Mucosa of descending colon (tissue), 3 donors: ENCODE measurements at regions not wholly inside any gene's neighbourhood (a gene's known extent, or its start where the extent isn't known, plus 50 kb on each side); places are given as distances from the start of the nearest gene placed in this dataset.

Experiments
- ATAC-seq: fragments of 200-7000 bp; cut with Tn5 transposase; one replicate; pipeline ENCODE4 v1.9.1; 2020; ENCODE audit warnings: mild to moderate bottlenecking, moderate library complexity
- DNase-seq, 3 donors: peaks; one replicate each; pipeline ENCODE4 v3.0.0-alpha.2; 2020
- H3K36me3 ChIP-seq: fragments of 200-600 bp; one replicate; pipeline ENCODE4 v1.8.0; 2021; ENCODE audit warnings: low read depth, mild to moderate bottlenecking
- H3K4me1 ChIP-seq: fragments of 200-600 bp; one replicate; pipeline ENCODE4 v1.8.0; 2021; ENCODE audit warnings: low read depth, mild to moderate bottlenecking
- H3K4me3 ChIP-seq: fragments of 200-600 bp; one replicate; pipeline ENCODE4 v1.8.0; 2021; ENCODE audit warnings: mild to moderate bottlenecking
- H3K9me3 ChIP-seq: fragments of 200-600 bp; one replicate; pipeline ENCODE4 v1.8.0; 2021; ENCODE audit warnings: mild to moderate bottlenecking
- intact Hi-C, 2 donors: fragments of 100-400 bp; cut with DNase I in 1 of 2; cut with micrococcal nuclease in 1 of 2; formaldehyde crosslinking; loops; one replicate each; pipeline versions ENCODE4 v1.11.0 to v1.11.1; 2022; cut with DNase I, micrococcal nuclease
- TF ChIP-seq, protein P1 (sequence below): fragments of 200-600 bp; IDR thresholded peaks from one replicate; pipeline ENCODE4 v1.8.0; 2022; ENCODE audit warnings: antibody characterized with exemption, mild to moderate bottlenecking
- donor health status: DM: no; HTN: no; CAD: no; lungs with moderate emphysema.
- donor health status: DM: no; HTN: no; CAD: no.
- donor health status: DM: no; HTN: yes; CAD: no.

- no peak for ATAC-seq
- TF ChIP-seq, protein P1, sequence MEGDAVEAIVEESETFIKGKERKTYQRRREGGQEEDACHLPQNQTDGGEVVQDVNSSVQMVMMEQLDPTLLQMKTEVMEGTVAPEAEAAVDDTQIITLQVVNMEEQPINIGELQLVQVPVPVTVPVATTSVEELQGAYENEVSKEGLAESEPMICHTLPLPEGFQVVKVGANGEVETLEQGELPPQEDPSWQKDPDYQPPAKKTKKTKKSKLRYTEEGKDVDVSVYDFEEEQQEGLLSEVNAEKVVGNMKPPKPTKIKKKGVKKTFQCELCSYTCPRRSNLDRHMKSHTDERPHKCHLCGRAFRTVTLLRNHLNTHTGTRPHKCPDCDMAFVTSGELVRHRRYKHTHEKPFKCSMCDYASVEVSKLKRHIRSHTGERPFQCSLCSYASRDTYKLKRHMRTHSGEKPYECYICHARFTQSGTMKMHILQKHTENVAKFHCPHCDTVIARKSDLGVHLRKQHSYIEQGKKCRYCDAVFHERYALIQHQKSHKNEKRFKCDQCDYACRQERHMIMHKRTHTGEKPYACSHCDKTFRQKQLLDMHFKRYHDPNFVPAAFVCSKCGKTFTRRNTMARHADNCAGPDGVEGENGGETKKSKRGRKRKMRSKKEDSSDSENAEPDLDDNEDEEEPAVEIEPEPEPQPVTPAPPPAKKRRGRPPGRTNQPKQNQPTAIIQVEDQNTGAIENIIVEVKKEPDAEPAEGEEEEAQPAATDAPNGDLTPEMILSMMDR = no peak
These were observed 401.6 kb downstream of the NPIPA7 start for GRCh38 chr16:16780588-16780987.

DNA sequence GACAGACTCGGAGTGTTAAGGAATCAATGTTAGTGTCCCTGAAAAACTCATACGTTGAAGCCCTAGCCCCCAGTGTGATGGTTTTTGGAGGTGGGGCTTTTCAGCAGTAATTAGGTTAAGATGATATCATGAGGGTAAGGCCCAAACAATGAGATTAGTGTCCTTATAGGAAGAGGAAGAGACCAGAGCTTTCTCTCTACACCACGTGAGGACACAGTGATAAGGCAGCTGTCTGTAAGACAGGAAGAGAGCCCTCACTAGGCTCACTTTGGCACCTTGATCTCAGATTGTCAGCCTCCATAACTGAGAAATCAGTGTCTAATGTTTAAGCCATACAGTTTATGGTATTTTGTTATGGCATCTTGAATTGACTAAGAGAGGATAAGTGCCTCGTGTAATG lies 403.2 kb downstream of the NPIPA7 start:
- H3K4me3 ChIP-seq = no peak overlapping the region
- intact Hi-C loops = no loop called here
- H3K4me1 ChIP-seq = no peaks in the 10 kb centered on the region
- DNase-seq (no peak), ATAC-seq (no peak)
- H3K36me3 ChIP-seq = no peaks in the 10 kb centered on the region
- H3K9me3 ChIP-seq = no peaks in the 10 kb centered on the region
- TF ChIP-seq, protein P1 = no peak

More at GRCh38 chr16:16780588-16780987, 401.6 kb downstream of the NPIPA7 start:
- no peak for DNase-seq
- intact Hi-C loops = no loop called here
- Histone ChIP-seq H3K9me3 (no peaks in the 10 kb centered on the region), H3K4me3 (no peak overlapping the region), H3K4me1 (no peaks in the 10 kb centered on the region), H3K36me3 (no peaks in the 10 kb centered on the region)

DNA sequence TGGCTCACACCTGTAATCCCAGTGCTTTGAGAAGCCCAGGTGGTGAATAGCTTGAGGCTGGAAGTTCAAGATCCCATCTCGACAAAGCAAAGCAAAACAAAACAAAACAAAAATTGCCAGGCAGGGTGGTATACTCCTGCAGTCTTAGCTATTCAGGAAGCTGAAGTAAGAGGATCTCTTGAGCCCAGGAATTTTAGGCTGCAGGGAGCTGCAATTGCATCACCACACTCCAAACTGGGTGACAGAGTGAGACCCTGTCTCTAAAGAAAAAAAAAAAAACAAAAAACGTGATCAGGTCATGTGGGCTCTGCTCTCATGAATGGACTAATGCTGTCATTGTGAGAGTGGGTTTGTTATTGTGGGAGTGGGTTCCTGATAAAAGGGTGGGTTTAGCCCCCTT lies 409.1 kb downstream of the NPIPA7 start:
- peaks cover 15% of the 10 kb centered on the region for H3K9me3 ChIP-seq
- H3K4me1 ChIP-seq = no peaks in the 10 kb centered on the region
- H3K36me3 ChIP-seq = no peaks in the 10 kb centered on the region
- TF ChIP-seq, protein P1 = no peak
- DNase-seq (no peak), ATAC-seq (no peak)
- H3K4me3 ChIP-seq = no peak overlapping the region
- intact Hi-C loops = no loop called here

DNA sequence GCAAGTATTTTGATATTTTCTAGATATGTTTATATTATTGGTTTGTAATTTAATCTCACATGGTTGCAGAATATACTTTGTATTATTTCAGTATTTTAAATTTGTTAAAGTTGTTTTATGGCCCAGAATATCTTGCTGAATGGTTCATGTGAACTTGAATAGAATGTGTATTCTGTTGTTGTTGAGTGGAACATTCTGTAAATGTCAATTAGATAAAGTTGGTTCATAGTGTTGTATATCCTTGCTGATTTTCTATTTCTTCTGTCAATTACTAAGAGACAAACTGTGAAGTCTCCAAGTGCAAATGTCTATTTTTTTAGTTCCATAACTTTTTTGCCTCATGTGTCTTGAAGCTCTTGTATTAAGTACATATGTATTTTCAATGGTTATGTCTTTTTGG lies 411.7 kb downstream of the NPIPA7 start:
- TF ChIP-seq, protein P1 = no peak
- Histone ChIP-seq H3K9me3 (peaks cover 15% of the 10 kb centered on the region), H3K36me3 (no peaks in the 10 kb centered on the region), H3K4me1 (no peaks in the 10 kb centered on the region), H3K4me3 (no peak overlapping the region)
- no peak for ATAC-seq
- DNase-seq = no peak
- intact Hi-C loops = no loop called here

GRCh38 chr16:16791051-16791450 lies 412.1 kb downstream of the NPIPA7 start:
- TF ChIP-seq, protein P1 = no peak
- Histone ChIP-seq H3K4me1 (no peaks in the 10 kb centered on the region), H3K9me3 (peaks cover 15% of the 10 kb centered on the region), H3K4me3 (no peak overlapping the region), H3K36me3 (no peaks in the 10 kb centered on the region)
- intact Hi-C loops = no loop called here
- DNase-seq (no peak), ATAC-seq (no peak)

DNA sequence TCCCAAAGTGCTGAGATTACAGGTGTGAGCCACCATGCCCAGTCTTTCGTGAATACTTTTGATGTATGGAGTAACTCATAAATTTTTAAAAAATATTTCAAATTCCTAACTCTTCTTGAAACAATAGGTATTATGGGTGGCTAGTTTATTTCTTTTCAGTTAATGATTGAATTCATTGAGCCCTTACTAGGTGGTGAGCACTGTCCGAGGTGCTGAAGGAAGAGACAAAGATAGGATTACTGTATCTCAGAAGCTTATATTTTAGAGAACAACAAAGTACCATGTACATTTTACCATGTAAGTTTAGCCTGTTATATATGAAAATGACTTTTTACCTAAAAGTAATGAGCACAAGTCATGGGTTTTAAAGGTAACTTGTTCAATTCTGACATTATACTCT lies 418.3 kb downstream of the NPIPA7 start:
- H3K4me3 ChIP-seq = no peak overlapping the region
- H3K36me3 ChIP-seq = no peaks in the 10 kb centered on the region
- TF ChIP-seq, protein P1 = no peak
- ATAC-seq = no peak
- H3K9me3 ChIP-seq = no peaks in the 10 kb centered on the region
- intact Hi-C loops = no loop called here
- no peaks in the 10 kb centered on the region for H3K4me1 ChIP-seq
- peak in 1 of 3 donors; percentile 5 for DNase-seq
